PC-3 (cell line): ENCODE measurements at regions not wholly inside any gene's neighbourhood (a gene's known extent, or its start where the extent isn't known, plus 50 kb on each side); places are given as distances from the start of the nearest gene placed in this dataset.

ENCODE experiments used
- EZH2 ChIP-seq: fragments of 300-600 bp; sonication (generic); IDR thresholded peaks from one replicate; pipeline ENCODE4 v1.6.1; 2017; ENCODE audit warnings: antibody characterized with exemption, mild to moderate bottlenecking, low read length; ENCODE audit not compliant: unreplicated experiment
- TF ChIP-seq, protein P1 (sequence below): fragments of 300-600 bp; sonication (generic); conservative IDR thresholded peaks from 2 replicates; pipeline ENCODE4 v1.5.1; 2017; ENCODE audit warnings: antibody characterized with exemption, low read depth, mild to moderate bottlenecking, low read length

DNA sequence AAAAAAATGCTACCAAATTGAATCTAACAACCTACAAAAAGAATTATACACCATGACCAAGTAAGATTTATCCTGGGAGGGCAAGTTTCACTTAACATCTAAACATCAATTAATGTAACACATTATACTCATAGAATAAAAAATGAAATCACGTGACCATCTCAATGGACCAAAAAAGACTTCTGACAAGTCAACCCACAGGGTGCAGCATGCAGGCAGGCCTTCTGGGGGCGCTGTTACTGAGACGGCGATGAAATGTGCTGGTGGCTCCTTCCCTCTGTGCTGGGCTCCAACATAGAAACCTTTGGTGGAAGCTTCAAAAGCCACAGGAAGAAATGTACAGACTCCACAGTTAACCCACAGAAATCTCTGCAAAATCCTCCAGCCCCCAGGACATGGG, 103.1 kb downstream of the INHBA start:
- TF ChIP-seq, protein P1, sequence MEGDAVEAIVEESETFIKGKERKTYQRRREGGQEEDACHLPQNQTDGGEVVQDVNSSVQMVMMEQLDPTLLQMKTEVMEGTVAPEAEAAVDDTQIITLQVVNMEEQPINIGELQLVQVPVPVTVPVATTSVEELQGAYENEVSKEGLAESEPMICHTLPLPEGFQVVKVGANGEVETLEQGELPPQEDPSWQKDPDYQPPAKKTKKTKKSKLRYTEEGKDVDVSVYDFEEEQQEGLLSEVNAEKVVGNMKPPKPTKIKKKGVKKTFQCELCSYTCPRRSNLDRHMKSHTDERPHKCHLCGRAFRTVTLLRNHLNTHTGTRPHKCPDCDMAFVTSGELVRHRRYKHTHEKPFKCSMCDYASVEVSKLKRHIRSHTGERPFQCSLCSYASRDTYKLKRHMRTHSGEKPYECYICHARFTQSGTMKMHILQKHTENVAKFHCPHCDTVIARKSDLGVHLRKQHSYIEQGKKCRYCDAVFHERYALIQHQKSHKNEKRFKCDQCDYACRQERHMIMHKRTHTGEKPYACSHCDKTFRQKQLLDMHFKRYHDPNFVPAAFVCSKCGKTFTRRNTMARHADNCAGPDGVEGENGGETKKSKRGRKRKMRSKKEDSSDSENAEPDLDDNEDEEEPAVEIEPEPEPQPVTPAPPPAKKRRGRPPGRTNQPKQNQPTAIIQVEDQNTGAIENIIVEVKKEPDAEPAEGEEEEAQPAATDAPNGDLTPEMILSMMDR = peak; percentile 46
- no peak for TF ChIP-seq EZH2
